HEK293 (cell line): ENCODE measurements at regions not wholly inside any gene's neighbourhood (a gene's known extent, or its start where the extent isn't known, plus 50 kb on each side); places are given as distances from the start of the nearest gene placed in this dataset.

Experiments
- CTCF ChIA-PET: fragments of 350-600 bp; formaldehyde crosslinking; extraction: SDS; loops from one replicate; lab custom pipeline; 2021; ENCODE audit warnings: antibody characterized with exemption; lab: Yijun Ruan, JAX
- POLR2A ChIA-PET: fragments of 300-600 bp; formaldehyde crosslinking; extraction: SDS; loops from one replicate; lab custom pipeline; 2020; ENCODE audit warnings: antibody characterized with exemption, inconsistent platforms; lab: Yijun Ruan, JAX
- H3K27ac ChIP-seq: fragments of 200-500 bp; sonication (Bioruptor generic); 2 replicates; pipeline ENCODE4 v1.5.1; 2014; ENCODE audit warnings: low read depth, low read length, control low read depth, inconsistent platforms; ENCODE audit errors: extremely low read depth
- H3K36me3 ChIP-seq, 2 experiments: fragments of 200-500 bp in 1 of 2; sonication (Bioruptor generic) in 1 of 2; 1 replicate in 1 of 2; 2 replicates in 1 of 2; pipeline ENCODE4 v1.5.1; 2014 to 2017; ENCODE audit warnings: inconsistent platforms in 2 of 2, low read length in 2 of 2; ENCODE audit not compliant: control insufficient read depth in 2 of 2, insufficient read depth in 1 of 2
- H3K4me1 ChIP-seq: fragments of 200-500 bp; sonication (Bioruptor generic); 2 replicates; pipeline ENCODE4 v1.5.1; 2014; ENCODE audit warnings: mild to moderate bottlenecking, low read length, inconsistent platforms; ENCODE audit not compliant: control insufficient read depth, insufficient read depth
- H3K4me3 ChIP-seq: 2 replicates; pipeline ENCODE4 v1.5.1; 2011; ENCODE audit warnings: low read depth, mild to moderate bottlenecking, control low read depth, low read length, moderate library complexity
- H3K9me3 ChIP-seq: fragments of 200-500 bp; sonication (Bioruptor generic); 2 replicates; pipeline ENCODE4 v1.5.1; 2014; ENCODE audit warnings: low read depth, low read length, inconsistent platforms; ENCODE audit not compliant: control insufficient read depth, insufficient read depth
- KLF8 ChIP-seq: fragments of 450-650 bp; formaldehyde crosslinking; IDR thresholded peaks from 2 replicates; pipeline ENCODE4 v1.5.1; 2016; ENCODE audit warnings: missing biosample characterization, missing genetic modification characterization
- OSR2 ChIP-seq: fragments of 450-650 bp; formaldehyde crosslinking; IDR thresholded peaks from 2 replicates; pipeline ENCODE4 v1.5.1; 2016; ENCODE audit warnings: missing biosample characterization, missing genetic modification characterization
- RBAK ChIP-seq: fragments of 450-650 bp; formaldehyde crosslinking; IDR thresholded peaks from 2 replicates; pipeline ENCODE4 v1.5.1; 2016; ENCODE audit warnings: missing biosample characterization, missing genetic modification characterization
- SCRT1 ChIP-seq: fragments of 450-650 bp; formaldehyde crosslinking; IDR thresholded peaks from 2 replicates; pipeline ENCODE4 v1.5.1; 2016; ENCODE audit warnings: missing biosample characterization, missing genetic modification characterization, borderline replicate concordance
- ZFP41 ChIP-seq: fragments of 450-650 bp; formaldehyde crosslinking; IDR thresholded peaks from 2 replicates; pipeline ENCODE4 v1.5.1; 2016; ENCODE audit warnings: missing biosample characterization, missing genetic modification characterization, borderline replicate concordance
- ZIC2 ChIP-seq: fragments of 450-650 bp; formaldehyde crosslinking; IDR thresholded peaks from 2 replicates; pipeline ENCODE4 v1.5.1; 2016; ENCODE audit warnings: missing biosample characterization, missing genetic modification characterization
- ZNF24 ChIP-seq: fragments of 450-650 bp; formaldehyde crosslinking; IDR thresholded peaks from 2 replicates; pipeline ENCODE4 v1.5.1; 2016; ENCODE audit warnings: missing biosample characterization, missing genetic modification characterization
- ZNF501 ChIP-seq: fragments of 450-650 bp; formaldehyde crosslinking; IDR thresholded peaks from 2 replicates; pipeline ENCODE4 v1.5.1; 2016; ENCODE audit warnings: missing biosample characterization, missing genetic modification characterization
- ZNF544 ChIP-seq: fragments of 450-650 bp; formaldehyde crosslinking; IDR thresholded peaks from 2 replicates; pipeline ENCODE4 v1.5.0; 2017; ENCODE audit warnings: missing biosample characterization, missing genetic modification characterization
- ZNF837 ChIP-seq: fragments of 450-650 bp; formaldehyde crosslinking; IDR thresholded peaks from 2 replicates; pipeline ENCODE4 v1.5.1; 2016; ENCODE audit warnings: missing biosample characterization, missing genetic modification characterization
- TF ChIP-seq, protein P1 (sequence below): fragments of 450-650 bp; formaldehyde crosslinking; IDR thresholded peaks from 2 replicates; pipeline ENCODE4 v1.5.1; 2017; ENCODE audit warnings: missing biosample characterization, mild to moderate bottlenecking, missing genetic modification characterization, moderate library complexity
- TF ChIP-seq, protein P2 (sequence below): fragments of 450-650 bp; formaldehyde crosslinking; IDR thresholded peaks from 2 replicates; pipeline ENCODE4 v1.5.1; 2017; ENCODE audit warnings: missing biosample characterization, missing genetic modification characterization
- TF ChIP-seq, protein P3 (sequence below): fragments of 450-650 bp; formaldehyde crosslinking; IDR thresholded peaks from 2 replicates; pipeline ENCODE4 v1.5.1; 2016; ENCODE audit warnings: missing biosample characterization, missing genetic modification characterization
- TF ChIP-seq, protein P4 (sequence below): sonication (generic); formaldehyde crosslinking; IDR thresholded peaks from 2 replicates; pipeline ENCODE4 v1.8.1; 2022; ENCODE audit warnings: mild to moderate bottlenecking, moderate library complexity, missing genetic modification reagents
- TF ChIP-seq, protein P5 (sequence below): fragments of 450-650 bp; formaldehyde crosslinking; IDR thresholded peaks from 2 replicates; pipeline ENCODE4 v1.5.1; 2016; ENCODE audit warnings: missing biosample characterization, missing genetic modification characterization
- TF ChIP-seq, protein P6 (sequence below): fragments of 450-650 bp; formaldehyde crosslinking; IDR thresholded peaks from 2 replicates; pipeline ENCODE4 v1.5.1; 2016; ENCODE audit warnings: missing biosample characterization, missing genetic modification characterization

DNA sequence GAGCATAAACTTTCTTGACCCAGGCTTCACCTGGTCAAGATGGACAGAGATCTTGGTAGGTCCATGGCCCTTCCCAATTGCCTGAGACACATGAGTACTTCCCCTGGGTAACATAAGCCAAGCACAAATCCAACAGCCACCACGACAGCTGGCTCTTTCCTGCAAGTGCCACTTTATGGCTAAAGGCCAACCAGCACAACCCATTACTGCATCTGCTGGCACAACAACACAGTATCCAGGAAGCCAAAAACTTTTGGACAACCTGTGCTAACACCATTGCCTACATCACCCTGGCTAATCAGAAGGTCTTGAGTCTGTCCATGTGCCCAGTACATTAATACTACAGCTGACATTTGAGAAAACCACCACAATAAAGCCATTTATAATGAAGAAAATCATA, 548.0 kb upstream of the SEMA3D start (continued):
- TF ChIP-seq, protein P1, sequence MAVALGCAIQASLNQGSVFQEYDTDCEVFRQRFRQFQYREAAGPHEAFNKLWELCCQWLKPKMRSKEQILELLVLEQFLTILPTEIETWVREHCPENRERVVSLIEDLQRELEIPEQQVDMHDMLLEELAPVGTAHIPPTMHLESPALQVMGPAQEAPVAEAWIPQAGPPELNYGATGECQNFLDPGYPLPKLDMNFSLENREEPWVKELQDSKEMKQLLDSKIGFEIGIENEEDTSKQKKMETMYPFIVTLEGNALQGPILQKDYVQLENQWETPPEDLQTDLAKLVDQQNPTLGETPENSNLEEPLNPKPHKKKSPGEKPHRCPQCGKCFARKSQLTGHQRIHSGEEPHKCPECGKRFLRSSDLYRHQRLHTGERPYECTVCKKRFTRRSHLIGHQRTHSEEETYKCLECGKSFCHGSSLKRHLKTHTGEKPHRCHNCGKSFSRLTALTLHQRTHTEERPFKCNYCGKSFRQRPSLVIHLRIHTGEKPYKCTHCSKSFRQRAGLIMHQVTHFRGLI (tag by site-specific recombination) = no peak
- TF ChIP-seq ZIC2 (tag by site-specific recombination) = no peak
- TF ChIP-seq, protein P2, sequence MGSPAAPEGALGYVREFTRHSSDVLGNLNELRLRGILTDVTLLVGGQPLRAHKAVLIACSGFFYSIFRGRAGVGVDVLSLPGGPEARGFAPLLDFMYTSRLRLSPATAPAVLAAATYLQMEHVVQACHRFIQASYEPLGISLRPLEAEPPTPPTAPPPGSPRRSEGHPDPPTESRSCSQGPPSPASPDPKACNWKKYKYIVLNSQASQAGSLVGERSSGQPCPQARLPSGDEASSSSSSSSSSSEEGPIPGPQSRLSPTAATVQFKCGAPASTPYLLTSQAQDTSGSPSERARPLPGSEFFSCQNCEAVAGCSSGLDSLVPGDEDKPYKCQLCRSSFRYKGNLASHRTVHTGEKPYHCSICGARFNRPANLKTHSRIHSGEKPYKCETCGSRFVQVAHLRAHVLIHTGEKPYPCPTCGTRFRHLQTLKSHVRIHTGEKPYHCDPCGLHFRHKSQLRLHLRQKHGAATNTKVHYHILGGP (tag by site-specific recombination) = no peak
- TF ChIP-seq, protein P3, sequence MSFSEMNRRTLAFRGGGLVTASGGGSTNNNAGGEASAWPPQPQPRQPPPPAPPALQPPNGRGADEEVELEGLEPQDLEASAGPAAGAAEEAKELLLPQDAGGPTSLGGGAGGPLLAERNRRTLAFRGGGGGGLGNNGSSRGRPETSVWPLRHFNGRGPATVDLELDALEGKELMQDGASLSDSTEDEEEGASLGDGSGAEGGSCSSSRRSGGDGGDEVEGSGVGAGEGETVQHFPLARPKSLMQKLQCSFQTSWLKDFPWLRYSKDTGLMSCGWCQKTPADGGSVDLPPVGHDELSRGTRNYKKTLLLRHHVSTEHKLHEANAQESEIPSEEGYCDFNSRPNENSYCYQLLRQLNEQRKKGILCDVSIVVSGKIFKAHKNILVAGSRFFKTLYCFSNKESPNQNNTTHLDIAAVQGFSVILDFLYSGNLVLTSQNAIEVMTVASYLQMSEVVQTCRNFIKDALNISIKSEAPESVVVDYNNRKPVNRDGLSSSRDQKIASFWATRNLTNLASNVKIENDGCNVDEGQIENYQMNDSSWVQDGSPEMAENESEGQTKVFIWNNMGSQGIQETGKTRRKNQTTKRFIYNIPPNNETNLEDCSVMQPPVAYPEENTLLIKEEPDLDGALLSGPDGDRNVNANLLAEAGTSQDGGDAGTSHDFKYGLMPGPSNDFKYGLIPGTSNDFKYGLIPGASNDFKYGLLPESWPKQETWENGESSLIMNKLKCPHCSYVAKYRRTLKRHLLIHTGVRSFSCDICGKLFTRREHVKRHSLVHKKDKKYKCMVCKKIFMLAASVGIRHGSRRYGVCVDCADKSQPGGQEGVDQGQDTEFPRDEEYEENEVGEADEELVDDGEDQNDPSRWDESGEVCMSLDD (tag by site-specific recombination) = no peak
- TF ChIP-seq, protein P4, sequence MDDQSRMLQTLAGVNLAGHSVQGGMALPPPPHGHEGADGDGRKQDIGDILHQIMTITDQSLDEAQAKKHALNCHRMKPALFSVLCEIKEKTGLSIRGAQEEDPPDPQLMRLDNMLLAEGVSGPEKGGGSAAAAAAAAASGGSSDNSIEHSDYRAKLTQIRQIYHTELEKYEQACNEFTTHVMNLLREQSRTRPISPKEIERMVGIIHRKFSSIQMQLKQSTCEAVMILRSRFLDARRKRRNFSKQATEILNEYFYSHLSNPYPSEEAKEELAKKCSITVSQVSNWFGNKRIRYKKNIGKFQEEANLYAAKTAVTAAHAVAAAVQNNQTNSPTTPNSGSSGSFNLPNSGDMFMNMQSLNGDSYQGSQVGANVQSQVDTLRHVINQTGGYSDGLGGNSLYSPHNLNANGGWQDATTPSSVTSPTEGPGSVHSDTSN (CRISPR knock-in tag) = no peak
- TF ChIP-seq KLF8 (tag by site-specific recombination) = no peak
- no peak for TF ChIP-seq ZNF544
- no peak for TF ChIP-seq ZNF501
- TF ChIP-seq ZFP41 = no peak
- TF ChIP-seq, all 188 proteins: peak for 0

DNA sequence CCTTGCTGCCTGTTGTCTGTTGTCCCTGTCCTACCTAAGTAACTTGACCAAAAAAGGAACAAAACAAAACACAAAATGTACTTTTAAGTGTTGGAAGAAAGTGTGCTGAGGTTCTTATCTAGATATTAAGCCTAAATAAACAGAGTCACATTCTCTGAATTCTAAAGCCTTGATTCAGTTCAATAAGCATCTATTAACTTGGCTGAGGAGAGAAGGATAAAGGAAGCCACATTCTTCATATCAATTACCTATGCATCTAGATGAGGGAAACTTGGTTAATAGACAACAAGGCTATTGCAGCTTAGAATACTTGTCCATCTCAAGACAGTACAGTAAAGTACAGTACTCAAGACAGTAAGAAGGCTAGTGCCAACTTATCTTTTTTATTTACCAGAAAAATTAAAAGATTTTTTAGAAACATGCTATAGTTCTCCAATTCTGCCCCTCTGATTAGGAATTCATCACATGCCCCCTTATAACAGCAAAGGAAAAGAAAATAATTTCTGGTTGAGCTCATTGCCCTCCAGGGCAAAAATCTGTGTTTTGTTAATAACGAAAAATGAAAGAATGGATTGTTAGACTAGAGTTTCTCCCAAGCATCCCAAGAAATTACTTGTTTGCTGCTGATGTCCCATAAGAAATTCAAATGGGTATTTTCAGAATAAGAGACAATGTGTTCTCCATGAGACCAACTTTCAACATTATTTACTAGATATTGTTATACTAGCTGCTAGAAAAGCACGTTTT, 546.5 kb upstream of the SEMA3D start:
- POLR2A ChIA-PET = no interaction called here
- H3K27ac ChIP-seq = no peak overlapping the region
- H3K36me3 ChIP-seq = no peaks in the 10 kb centered on the region
- H3K9me3 ChIP-seq = no peaks in the 10 kb centered on the region
- H3K4me3 ChIP-seq = no peak overlapping the region
- H3K4me1 ChIP-seq = no peaks in the 10 kb centered on the region
- CTCF ChIA-PET = interaction anchor here (0.8 kb wide), 1 partner anchor 692 kb away, joined by 3 read pairs; no protein-coding TSS in a partner anchor
- TF ChIP-seq ZNF837 (tag by site-specific recombination) (no peak), SCRT1 (no peak), OSR2 (tag by site-specific recombination) (no peak), ZNF24 (tag by site-specific recombination) (no peak), RBAK (tag by site-specific recombination) (no peak)
- TF ChIP-seq, protein P5, sequence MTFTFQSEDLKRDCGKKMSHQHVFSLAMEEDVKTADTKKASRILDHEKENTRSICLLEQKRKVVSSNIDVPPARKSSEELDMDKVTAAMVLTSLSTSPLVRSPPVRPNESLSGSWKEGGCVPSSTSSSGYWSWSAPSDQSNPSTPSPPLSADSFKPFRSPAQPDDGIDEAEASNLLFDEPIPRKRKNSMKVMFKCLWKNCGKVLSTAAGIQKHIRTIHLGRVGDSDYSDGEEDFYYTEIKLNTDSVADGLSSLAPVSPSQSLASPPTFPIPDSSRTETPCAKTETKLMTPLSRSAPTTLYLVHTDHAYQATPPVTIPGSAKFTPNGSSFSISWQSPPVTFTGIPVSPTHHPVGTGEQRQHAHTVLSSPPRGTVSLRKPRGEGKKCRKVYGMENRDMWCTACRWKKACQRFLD (tag by site-specific recombination) = no peak
- TF ChIP-seq, protein P6, sequence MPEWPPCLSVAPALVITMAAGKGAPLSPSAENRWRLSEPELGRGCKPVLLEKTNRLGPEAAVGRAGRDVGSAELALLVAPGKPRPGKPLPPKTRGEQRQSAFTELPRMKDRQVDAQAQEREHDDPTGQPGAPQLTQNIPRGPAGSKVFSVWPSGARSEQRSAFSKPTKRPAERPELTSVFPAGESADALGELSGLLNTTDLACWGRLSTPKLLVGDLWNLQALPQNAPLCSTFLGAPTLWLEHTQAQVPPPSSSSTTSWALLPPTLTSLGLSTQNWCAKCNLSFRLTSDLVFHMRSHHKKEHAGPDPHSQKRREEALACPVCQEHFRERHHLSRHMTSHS (tag by site-specific recombination) = no peak
